Epithelial cell of esophagus (primary cell): ENCODE measurements at regions not wholly inside any gene's neighbourhood (a gene's known extent, or its start where the extent isn't known, plus 50 kb on each side); places are given as distances from the start of the nearest gene placed in this dataset.

Source experiments
- DNase-seq: peaks from one replicate; pipeline ENCODE4 v3.0.0; 2010; ENCODE audit warnings: low read depth
- H3K4me3 ChIP-seq: 2 replicates; pipeline ENCODE4 v1.5.1; 2011; ENCODE audit warnings: mild to moderate bottlenecking, low read length, control low read depth
- CTCF ChIP-seq: IDR thresholded peaks from 2 replicates; pipeline ENCODE4 v1.5.1; 2011; ENCODE audit warnings: low read depth, mild to moderate bottlenecking, low read length, control low read depth, inconsistent platforms; ENCODE audit not compliant: insufficient read depth; ENCODE audit errors: missing control alignments

GRCh38 chr3:76643623-76644304 lies 396.1 kb upstream of the ROBO2 start:
- TF ChIP-seq CTCF, result no peak
- no peak for DNase-seq
- H3K4me3 ChIP-seq, result no peak overlapping the region

GRCh38 chr3:76644305-76644675 lies 395.6 kb upstream of the ROBO2 start:
- no peak for DNase-seq
- no peak overlapping the region for H3K4me3 ChIP-seq

GRCh38 chr3:76645724-76646123 lies 394.2 kb upstream of the ROBO2 start:
- no peak for DNase-seq
- no peak for TF ChIP-seq CTCF
- no peak overlapping the region for H3K4me3 ChIP-seq

More at GRCh38 chr3:76644305-76644675, 395.6 kb upstream of the ROBO2 start:
- no peak for TF ChIP-seq CTCF

GRCh38 chr3:76646921-76647562 lies 392.9 kb upstream of the ROBO2 start:
- TF ChIP-seq CTCF, result no peak
- H3K4me3 ChIP-seq, result no peak overlapping the region
- DNase-seq, result no peak

GRCh38 chr3:76651784-76652183 lies 388.1 kb upstream of the ROBO2 start:
- no peak overlapping the region for H3K4me3 ChIP-seq
- TF ChIP-seq CTCF, result no peak

GRCh38 chr3:76652524-76652923 lies 387.4 kb upstream of the ROBO2 start:
- no peak for TF ChIP-seq CTCF
- DNase-seq, result no peak
- no peak overlapping the region for H3K4me3 ChIP-seq

More at GRCh38 chr3:76651784-76652183, 388.1 kb upstream of the ROBO2 start:
- no peak for DNase-seq

- no peak overlapping the region for H3K4me3 ChIP-seq
- no peak for TF ChIP-seq CTCF
- no peak for DNase-seq
Observed at GRCh38 chr3:76653640-76654251, 386.2 kb upstream of the ROBO2 start.
